ENCODE measurements at regions not wholly inside any gene's neighbourhood (a gene's known extent, or its start where the extent isn't known, plus 50 kb on each side); places are given as distances from the start of the nearest gene placed in this dataset.
"Not testable (repeated sequence)": the region's sequence is repeated elsewhere in the genome, so short reads cannot be mapped to it uniquely, and the experiment has no call there.

DNA sequence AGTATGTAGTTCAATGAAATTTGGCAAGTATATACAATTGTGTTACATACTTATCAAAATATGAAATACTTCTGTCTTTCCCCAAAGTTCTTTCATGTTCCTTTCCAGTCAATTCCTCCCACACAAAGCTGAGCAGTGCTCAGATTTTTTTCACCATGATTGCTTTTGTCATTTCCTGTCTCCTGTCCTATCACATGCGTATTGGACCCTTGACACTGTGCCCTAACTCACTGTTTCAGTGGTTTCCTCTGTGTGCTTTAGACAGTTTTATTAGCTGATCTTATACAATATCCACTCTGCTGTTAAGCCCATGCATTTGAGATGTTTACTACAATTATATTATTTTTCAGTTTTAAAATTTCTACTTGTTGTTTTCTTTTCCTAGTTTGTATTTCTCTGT is 463.6 kb upstream of the MEF2C start:
- H3K4me3 Mint-ChIP-seq: no peak overlapping the region
- H3K9me3 Mint-ChIP-seq: no peaks in the 10 kb centered on the region
- no peaks in the 10 kb centered on the region for H3K36me3 Mint-ChIP-seq (ENCODE audit: low read depth)
- no peak overlapping the region for H3K27ac Mint-ChIP-seq
- no peaks in the 10 kb centered on the region for H3K27me3 Mint-ChIP-seq
- H3K4me1 Mint-ChIP-seq (ENCODE audit: low read depth): peaks cover 23% of the 10 kb centered on the region

DNA sequence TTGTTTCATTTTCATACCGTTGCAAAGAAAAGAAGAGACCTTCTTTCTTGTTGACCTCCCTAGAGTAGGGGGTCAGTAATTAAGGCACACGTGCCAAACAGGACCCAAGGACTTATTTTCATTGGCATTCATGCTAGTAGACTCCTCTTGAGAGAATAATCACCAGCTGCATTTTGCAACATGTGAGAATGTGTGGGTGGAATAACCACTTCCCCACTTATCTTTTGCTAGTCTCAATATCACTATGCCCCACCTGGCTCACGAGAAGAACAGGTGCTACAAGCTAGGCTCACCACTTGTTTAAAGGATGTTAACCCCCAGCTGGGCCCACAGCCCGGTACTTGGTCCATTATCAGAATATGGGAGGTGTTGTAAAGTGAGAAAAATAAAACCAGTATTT is 460.7 kb upstream of the MEF2C start:
- Mint-ChIP-seq H3K27me3 (no peaks in the 10 kb centered on the region), H3K36me3 (ENCODE audit: low read depth) (no peaks in the 10 kb centered on the region), H3K4me1 (ENCODE audit: low read depth) (peaks cover 23% of the 10 kb centered on the region), H3K27ac (no peak overlapping the region), H3K4me3 (no peak overlapping the region), H3K9me3 (no peaks in the 10 kb centered on the region)

DNA sequence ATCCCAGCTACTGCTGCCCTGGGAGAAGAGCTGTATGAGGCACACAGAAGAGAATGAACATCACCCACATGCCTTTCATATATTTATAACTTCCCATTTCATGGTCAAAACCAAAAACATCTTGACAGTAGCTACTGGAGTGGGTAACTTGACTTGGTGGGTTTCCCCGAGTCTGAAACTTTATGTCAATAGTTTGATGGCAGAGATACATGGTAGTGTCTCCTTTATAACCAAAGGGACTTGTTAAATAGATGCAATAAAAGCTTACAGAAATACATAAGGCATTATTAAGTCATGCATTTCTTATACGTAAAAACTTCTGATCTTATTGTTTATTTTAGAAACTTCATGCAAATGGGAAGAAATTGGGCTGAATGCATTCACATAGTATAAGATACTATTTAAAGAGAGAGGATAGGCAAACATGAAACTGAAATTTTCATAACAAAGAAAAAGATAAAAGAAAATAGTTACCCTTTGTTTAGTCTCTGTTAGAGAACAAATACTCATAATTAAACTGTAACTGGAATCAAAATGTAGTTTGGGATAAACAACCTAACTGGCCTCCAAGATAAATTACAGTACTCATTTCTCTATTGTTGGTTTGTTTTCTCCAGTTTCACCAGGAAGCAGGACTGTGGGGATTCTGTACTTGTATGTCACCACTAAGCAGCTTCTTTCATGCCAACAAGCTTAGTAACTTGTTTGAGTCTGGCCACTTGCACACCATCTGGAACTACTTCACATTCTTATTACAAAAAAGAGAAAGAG is 459.3 kb upstream of the MEF2C start:
- Mint-ChIP-seq H3K27ac (no peak overlapping the region), H3K4me3 (no peak overlapping the region), H3K36me3 (ENCODE audit: low read depth) (no peaks in the 10 kb centered on the region), H3K4me1 (ENCODE audit: low read depth) (peaks cover 23% of the 10 kb centered on the region), H3K9me3 (no peaks in the 10 kb centered on the region), H3K27me3 (no peaks in the 10 kb centered on the region)

DNA sequence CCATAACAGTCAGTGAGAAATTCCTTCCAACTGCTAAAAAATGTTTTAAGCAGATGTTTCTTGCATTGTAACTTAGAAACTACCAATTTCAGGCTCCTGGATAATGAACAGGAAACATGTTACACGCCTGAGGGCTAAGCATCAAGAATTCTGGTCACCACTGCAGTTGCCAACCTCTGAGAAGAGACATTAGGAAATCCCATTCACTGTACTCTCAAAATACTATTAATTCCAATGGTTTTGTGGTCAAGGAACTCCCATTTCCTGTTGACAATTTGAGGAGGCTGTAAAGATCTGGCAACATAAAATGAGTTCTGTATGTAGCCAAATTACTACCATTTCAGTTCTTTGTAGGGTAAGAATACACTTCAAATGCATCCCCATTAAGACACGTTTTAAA is 456.0 kb upstream of the MEF2C start:
- Mint-ChIP-seq H3K4me3 (no peak overlapping the region), H3K27me3 (no peaks in the 10 kb centered on the region), H3K4me1 (ENCODE audit: low read depth) (peaks cover 19% of the 10 kb centered on the region), H3K9me3 (no peaks in the 10 kb centered on the region), H3K27ac (no peak overlapping the region), H3K36me3 (ENCODE audit: low read depth) (no peaks in the 10 kb centered on the region)

DNA sequence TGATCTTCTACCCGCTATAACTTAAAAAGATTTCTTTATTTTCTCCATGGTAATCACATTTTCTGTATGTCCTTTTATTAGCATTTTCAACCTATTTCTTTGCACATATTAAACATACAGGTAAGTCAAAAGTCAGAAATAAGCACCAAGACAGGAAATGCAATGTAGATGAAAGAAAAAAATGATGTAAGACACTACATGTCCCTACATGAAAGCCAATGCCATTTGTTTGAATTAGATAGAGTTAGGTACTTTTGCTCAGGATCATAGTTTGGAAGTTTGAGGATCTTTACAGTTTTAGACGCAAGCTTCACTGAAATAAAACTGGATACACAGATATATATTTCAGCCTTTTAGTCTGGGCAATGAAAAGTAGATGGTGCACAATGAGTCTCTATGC is 453.1 kb upstream of the MEF2C start:
- no peaks in the 10 kb centered on the region for H3K27me3 Mint-ChIP-seq
- no peaks in the 10 kb centered on the region for H3K4me1 Mint-ChIP-seq (ENCODE audit: low read depth)
- no peaks in the 10 kb centered on the region for H3K36me3 Mint-ChIP-seq (ENCODE audit: low read depth)
- no peaks in the 10 kb centered on the region for H3K9me3 Mint-ChIP-seq
- no peak overlapping the region for H3K27ac Mint-ChIP-seq
- no peak overlapping the region for H3K4me3 Mint-ChIP-seq

DNA sequence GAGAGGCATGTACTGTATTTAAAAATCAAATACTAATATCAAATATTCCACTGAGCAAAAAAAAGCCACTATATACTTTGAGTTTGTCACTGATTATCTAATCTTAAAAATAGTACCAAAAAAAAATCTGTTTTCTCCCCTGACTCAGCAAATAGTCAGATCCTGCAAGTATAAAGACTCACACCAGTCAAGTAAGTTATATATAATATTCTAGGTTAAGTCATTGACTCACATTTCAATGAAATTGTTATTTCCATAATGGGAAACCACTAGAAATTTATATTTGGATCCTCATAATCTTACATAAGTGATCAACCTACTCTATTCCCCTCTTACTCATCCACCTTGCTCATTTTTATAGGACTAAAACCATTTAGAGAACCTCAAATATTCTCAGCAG is 447.2 kb upstream of the MEF2C start:
- Mint-ChIP-seq H3K9me3 (peaks cover 5% of the 10 kb centered on the region), H3K27ac (no peak overlapping the region), H3K4me1 (ENCODE audit: low read depth) (peaks cover 1% of the 10 kb centered on the region), H3K27me3 (no peaks in the 10 kb centered on the region), H3K4me3 (no peak overlapping the region), H3K36me3 (ENCODE audit: low read depth) (no peaks in the 10 kb centered on the region)

DNA sequence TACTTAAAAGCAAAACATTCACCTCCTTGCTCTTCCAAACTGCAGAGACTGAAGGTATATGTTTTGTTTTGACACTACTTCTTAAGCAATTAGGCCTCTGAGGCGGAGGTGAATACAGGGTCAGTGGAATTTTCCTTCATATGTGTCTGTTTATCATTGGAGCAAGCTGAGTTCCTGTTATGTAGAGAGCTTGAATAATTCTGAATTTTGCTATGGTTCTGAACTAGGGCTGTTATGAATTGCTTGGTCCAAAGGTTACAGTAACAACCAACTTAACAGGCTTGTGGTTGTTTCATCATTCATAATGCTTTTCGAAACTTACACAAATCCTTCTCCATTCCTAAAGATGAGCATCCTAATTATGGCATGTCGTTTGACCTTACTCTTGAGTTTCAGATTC is 444.6 kb upstream of the MEF2C start:
- Mint-ChIP-seq H3K4me3 (no peak overlapping the region), H3K27me3 (no peaks in the 10 kb centered on the region), H3K4me1 (ENCODE audit: low read depth) (peaks cover 9% of the 10 kb centered on the region), H3K9me3 (peaks cover 8% of the 10 kb centered on the region), H3K27ac (no peak overlapping the region), H3K36me3 (ENCODE audit: low read depth) (no peaks in the 10 kb centered on the region)

DNA sequence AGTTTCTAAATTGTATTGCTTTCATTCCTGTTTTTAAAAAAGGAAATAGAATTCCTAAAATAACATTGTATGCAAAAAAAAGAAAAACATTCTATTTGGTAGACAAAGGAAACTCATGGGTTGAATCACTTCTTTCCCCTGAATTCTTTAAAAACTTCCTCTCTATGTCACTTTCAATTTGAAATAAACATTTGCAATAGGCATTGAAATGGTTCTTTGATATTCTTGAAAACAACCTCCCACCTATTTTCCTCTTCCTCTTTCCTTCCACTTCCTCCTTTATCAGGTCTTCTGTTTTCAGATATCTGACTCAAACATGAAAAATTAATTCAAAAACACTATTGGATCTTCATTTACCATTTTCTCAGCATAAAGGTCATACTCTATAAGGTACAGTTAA is 442.0 kb upstream of the MEF2C start:
- H3K27ac Mint-ChIP-seq: no peak overlapping the region
- no peak overlapping the region for H3K4me3 Mint-ChIP-seq
- H3K9me3 Mint-ChIP-seq: peaks cover 8% of the 10 kb centered on the region
- H3K27me3 Mint-ChIP-seq: no peaks in the 10 kb centered on the region
- H3K4me1 Mint-ChIP-seq (ENCODE audit: low read depth): peaks cover 22% of the 10 kb centered on the region
- H3K36me3 Mint-ChIP-seq (ENCODE audit: low read depth): no peaks in the 10 kb centered on the region

DNA sequence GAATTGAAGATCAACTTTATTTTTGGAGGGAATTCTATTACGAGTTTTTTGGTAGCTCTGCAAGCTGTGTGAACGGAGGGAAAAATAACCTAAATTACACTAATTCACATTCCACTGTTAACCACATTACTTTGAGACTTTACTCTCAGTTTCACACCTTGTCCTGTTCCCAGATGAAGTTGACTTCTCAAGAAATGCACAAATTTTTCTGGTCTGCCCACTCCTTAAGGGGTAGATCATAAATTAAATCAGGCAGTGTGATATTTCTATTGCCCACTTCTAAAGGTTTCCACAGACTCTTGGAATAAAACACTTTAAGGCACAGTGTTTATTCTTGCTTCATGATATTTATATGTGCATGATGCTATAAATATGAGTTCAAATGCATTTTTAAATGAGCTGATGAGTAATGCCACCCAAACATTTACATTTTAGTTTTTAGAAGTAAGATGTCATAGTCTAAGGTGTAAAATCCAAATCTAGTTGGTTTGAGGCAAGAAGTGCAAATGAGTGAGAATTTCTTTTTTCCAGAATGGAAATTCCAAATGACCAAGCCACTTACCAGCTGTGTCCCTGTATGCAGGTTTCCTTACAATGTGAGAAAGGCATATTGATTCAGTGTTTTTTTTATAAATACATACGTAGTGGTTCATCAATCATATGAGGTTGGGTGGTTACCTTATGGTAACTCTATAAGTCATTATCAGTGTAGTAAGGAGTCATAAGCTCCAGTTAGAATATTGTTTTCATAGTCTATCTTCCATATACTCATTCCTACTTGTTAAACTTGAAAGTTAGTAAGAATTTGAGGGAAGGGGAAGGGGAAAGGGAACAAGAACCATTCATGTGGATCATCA is 437.7 kb upstream of the MEF2C start:
- Mint-ChIP-seq H3K4me3 (no peak overlapping the region), H3K4me1 (ENCODE audit: low read depth) (peaks cover 22% of the 10 kb centered on the region), H3K27me3 (no peaks in the 10 kb centered on the region), H3K36me3 (ENCODE audit: low read depth) (no peaks in the 10 kb centered on the region), H3K9me3 (peaks cover 9% of the 10 kb centered on the region), H3K27ac (peak overlapping the region; percentile 58)

DNA sequence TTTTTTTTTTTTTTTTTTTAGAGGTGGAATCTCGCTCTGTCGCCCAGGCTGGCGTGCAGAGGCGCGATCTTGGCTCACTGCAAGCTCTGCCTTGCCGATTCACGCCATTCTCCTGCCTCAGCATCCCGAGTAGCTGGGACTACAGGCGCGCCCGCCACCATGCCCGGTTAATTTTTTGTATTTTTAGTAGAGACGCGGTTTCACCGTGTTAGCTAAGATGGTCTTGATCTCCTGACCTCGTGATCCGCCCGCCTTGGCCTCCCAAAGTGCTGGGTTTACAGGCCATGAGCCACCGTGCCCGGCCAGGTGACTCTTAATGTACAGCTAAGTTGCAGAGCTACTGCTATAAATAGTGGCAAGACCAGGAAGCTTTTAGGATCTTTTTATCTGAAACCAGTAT is 434.9 kb upstream of the MEF2C start:
- not testable (repeated sequence) for H3K9me3 Mint-ChIP-seq; H3K36me3 Mint-ChIP-seq (ENCODE audit: low read depth); H3K27me3 Mint-ChIP-seq; H3K27ac Mint-ChIP-seq; H3K4me3 Mint-ChIP-seq
- H3K4me1 Mint-ChIP-seq (ENCODE audit: low read depth): peaks cover 39% of the 10 kb centered on the region

DNA sequence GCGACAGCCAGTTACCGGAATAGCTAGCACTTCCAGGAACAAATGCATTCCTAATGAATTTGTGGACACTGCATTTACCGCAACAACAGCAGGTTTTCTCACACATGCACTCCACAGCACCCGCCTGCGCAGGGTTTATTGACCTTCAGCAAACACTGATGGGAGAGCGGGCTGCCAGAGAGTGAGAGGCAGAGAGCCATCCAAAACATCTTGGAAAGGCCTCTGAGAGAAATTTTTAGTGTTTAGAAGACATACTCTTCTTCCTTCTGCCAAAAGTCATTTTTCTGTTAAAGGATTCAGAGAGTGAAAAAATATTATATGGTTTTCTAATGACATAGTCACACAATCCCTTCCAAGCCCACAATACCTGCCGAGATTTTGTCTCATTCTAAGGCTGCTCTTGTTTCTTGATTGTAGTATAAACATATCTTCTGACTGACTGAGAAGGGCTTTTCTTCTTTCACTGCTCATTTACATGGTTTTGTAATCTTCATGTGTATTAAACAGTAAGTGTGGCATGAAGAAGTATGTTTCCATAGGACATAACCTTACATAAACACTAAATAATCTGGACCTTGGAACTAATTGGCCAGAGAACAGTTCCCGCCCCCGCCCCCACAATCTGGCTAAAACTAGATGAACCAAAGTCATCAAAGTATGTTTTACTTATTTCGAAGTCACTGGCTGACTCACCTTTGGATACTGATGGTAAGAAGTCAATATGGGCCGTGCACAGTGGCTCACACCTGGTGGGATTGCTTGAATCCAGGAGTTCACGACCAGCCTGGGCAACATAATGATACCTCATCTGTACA is 432.5 kb upstream of the MEF2C start:
- H3K9me3 Mint-ChIP-seq: peaks cover 4% of the 10 kb centered on the region
- no peaks in the 10 kb centered on the region for H3K27me3 Mint-ChIP-seq
- H3K4me1 Mint-ChIP-seq (ENCODE audit: low read depth): peaks cover 38% of the 10 kb centered on the region
- H3K4me3 Mint-ChIP-seq: no peak overlapping the region
- peak overlapping the region; percentile 72 for H3K27ac Mint-ChIP-seq
- no peaks in the 10 kb centered on the region for H3K36me3 Mint-ChIP-seq (ENCODE audit: low read depth)

DNA sequence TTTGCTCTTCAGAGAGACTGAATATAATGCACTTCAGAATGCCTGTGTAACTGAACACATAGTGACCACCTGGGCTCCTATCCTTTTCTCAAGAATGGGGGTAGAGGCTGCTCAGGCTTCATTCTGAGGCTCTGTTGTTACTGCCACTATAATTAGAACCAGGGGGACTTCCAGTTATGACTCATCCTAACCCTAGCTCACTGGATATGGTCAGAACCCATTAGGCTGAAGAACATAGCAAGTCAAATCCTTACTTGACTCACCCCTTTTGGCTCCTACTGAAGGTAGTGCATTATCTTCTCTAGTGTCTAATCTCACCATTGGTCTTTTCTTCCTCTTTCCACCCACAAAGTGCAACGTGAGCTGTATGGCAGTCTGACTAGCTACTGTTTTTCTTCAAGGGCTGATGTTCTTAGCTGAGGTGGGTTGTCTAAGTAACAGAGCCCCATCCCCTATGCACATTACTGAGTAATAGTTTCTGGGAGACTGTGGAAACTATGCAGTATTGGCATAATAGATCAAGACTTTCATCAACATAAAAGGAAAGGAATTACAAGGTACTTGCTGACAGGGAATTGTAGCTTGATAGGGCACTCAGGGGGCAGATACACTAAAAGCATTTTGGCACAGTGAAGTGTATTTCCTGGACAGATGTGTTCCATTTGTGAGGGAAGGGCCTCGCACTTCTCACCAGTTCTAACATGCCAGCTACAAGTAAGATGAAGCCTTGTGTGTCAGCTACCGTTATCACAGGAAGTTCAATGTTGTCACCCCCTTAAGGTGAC is 431.0 kb upstream of the MEF2C start:
- peaks cover 8% of the 10 kb centered on the region for H3K9me3 Mint-ChIP-seq
- H3K36me3 Mint-ChIP-seq (ENCODE audit: low read depth): no peaks in the 10 kb centered on the region
- peak overlapping the region; percentile 25 for H3K4me3 Mint-ChIP-seq
- H3K4me1 Mint-ChIP-seq (ENCODE audit: low read depth): peaks cover 38% of the 10 kb centered on the region
- H3K27ac Mint-ChIP-seq: peak overlapping the region; percentile 85
- H3K27me3 Mint-ChIP-seq: peaks cover 3% of the 10 kb centered on the region

DNA sequence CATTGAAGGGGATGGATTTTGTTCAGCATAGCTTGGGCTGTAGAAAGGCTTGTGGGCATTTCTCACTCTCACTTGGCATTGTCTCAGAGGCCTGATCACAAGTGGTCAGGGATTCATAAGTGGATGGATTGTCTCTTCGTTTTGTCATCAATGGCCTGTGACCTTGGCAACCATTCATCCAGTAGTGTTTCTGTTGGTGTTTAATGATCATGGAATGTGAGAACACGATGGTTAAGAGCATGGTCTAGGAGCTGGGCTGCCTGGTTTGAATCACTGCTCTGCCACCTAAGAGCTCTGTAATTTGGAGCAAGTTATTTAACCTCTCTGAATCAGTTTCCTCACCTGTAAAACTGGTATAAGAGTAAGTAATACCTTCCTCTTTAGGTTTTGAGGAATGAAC is 430.1 kb upstream of the MEF2C start:
- Mint-ChIP-seq H3K4me1 (ENCODE audit: low read depth) (peaks cover 43% of the 10 kb centered on the region), H3K9me3 (peaks cover 8% of the 10 kb centered on the region), H3K4me3 (no peak overlapping the region), H3K27ac (peak overlapping the region; percentile 85), H3K36me3 (ENCODE audit: low read depth) (no peaks in the 10 kb centered on the region), H3K27me3 (peaks cover 3% of the 10 kb centered on the region)

DNA sequence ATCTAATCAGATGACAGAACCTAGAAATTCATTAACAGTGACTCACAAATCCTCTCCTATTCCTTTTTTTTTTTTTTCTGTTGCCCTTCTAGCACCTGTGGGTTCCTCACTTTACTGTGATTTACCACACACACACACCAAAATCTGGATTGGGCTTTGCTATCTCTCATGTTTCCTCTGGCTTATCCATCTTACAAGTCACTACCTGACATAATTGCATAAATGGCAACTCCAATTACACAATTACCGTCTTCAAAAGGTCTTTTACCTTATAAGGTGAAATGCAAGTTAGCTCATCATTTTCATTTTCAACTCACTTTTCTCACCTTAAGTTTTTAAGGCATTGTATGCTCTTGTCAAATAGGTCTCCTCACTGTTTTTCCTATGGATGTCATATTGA is 426.3 kb upstream of the MEF2C start:
- Mint-ChIP-seq H3K27ac (no peak overlapping the region), H3K27me3 (peaks cover 3% of the 10 kb centered on the region), H3K4me1 (ENCODE audit: low read depth) (peaks cover 30% of the 10 kb centered on the region), H3K36me3 (ENCODE audit: low read depth) (no peaks in the 10 kb centered on the region), H3K4me3 (peak overlapping the region; percentile 9), H3K9me3 (peaks cover 7% of the 10 kb centered on the region)
